Breast epithelium (tissue), 4 donors: ENCODE measurements at regions not wholly inside any gene's neighbourhood (a gene's known extent, or its start where the extent isn't known, plus 50 kb on each side); places are given as distances from the start of the nearest gene placed in this dataset.

ENCODE experiments used
- DNase-seq, 2 donors: peaks; one replicate each; pipeline ENCODE4 v3.0.0-alpha.2; 2019; ENCODE audit warnings: low spot score in 2 of 2
- H3K27ac ChIP-seq, 2 donors: fragments of 200-600 bp; sonication (generic) in 1 of 2; one replicate each; pipeline ENCODE4 v1.5.1; 2016 to 2019; ENCODE audit warnings: mild to moderate bottlenecking in 1 of 2
- H3K27me3 ChIP-seq, 2 donors: fragments of 200-600 bp; sonication (generic) in 1 of 2; one replicate each; pipeline versions ENCODE4 v1.5.1 to v1.6.0; 2017 to 2019; ENCODE audit warnings: control low read depth in 1 of 2, mild to moderate bottlenecking in 1 of 2
- H3K36me3 ChIP-seq: fragments of 200-600 bp; one replicate; pipeline ENCODE4 v1.5.1; 2019
- H3K4me1 ChIP-seq, 2 donors: fragments of 200-600 bp; sonication (generic); one replicate each; pipeline ENCODE4 v1.5.1; 2016 to 2019; ENCODE audit warnings: control low read depth in 1 of 2
- H3K4me3 ChIP-seq, 3 donors: fragments of 200-600 bp; sonication (generic); 1 replicate in 2 of 3; 2 replicates in 1 of 3; pipeline ENCODE4 v1.5.1; 2016 to 2019; ENCODE audit warnings: mild to moderate bottlenecking in 3 of 3, moderate library complexity in 2 of 3
- H3K9me3 ChIP-seq, 2 donors: fragments of 200-600 bp; sonication (generic) in 1 of 2; one replicate each; pipeline ENCODE4 v1.5.1; 2016 to 2019; ENCODE audit warnings: control low read depth in 1 of 2
- POLR2A ChIP-seq: fragments of 450-650 bp; IDR thresholded peaks from one replicate; pipeline ENCODE4 v1.6.1; 2016; ENCODE audit warnings: antibody characterized with exemption, mild to moderate bottlenecking, moderate library complexity
- POLR2AphosphoS5 ChIP-seq, 3 donors: sonication (generic); formaldehyde crosslinking; IDR thresholded peaks; one replicate each; pipeline ENCODE4 v1.6.1; 2017; ENCODE audit warnings: antibody characterized with exemption in 3 of 3
- intact Hi-C: fragments of 100-400 bp; cut with DNase I; formaldehyde crosslinking; loops from one replicate; pipeline ENCODE4 v1.15.1; 2023; ENCODE audit warnings: low total_unique reads
- TF ChIP-seq, protein P1 (sequence below), 3 donors: fragments of 450-650 bp; IDR thresholded peaks; one replicate each; pipeline ENCODE4 v1.5.1; 2016 to 2017; ENCODE audit warnings: antibody characterized with exemption in 3 of 3, mild to moderate bottlenecking in 3 of 3, moderate library complexity in 3 of 3

DNA sequence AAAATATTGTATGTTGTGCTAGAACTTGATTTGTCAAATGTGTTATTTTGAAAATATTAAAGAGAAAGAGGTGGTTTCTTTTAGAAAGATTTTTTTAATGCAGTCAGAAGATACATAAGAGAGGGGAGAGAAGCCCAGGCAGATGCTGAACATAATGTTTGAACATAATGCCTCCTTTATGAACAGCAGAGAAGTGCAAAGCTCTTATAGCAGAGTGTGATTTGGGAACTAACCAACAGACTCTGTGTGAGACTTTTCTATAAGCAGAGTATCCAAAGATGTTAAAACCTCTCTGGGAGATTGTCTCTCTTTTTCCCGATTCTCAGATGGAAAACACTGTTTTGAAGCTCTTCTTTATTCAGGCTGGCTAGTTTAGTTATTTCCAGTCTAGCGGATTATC, 1274.1 kb upstream of the SPRY2 start:
- Histone ChIP-seq H3K27ac (no peak overlapping the region), H3K27me3 (no peaks in the 10 kb centered on the region), H3K9me3 (no peaks in the 10 kb centered on the region), H3K36me3 (no peaks in the 10 kb centered on the region), H3K4me1 (no peaks in the 10 kb centered on the region), H3K4me3 (no peak overlapping the region)
- intact Hi-C loops: no loop called here
- no peak for DNase-seq
- TF ChIP-seq POLR2AphosphoS5 (IDR thresholded peaks at IDR 0.05) (no peak), POLR2A (no peak)
- TF ChIP-seq, protein P1, sequence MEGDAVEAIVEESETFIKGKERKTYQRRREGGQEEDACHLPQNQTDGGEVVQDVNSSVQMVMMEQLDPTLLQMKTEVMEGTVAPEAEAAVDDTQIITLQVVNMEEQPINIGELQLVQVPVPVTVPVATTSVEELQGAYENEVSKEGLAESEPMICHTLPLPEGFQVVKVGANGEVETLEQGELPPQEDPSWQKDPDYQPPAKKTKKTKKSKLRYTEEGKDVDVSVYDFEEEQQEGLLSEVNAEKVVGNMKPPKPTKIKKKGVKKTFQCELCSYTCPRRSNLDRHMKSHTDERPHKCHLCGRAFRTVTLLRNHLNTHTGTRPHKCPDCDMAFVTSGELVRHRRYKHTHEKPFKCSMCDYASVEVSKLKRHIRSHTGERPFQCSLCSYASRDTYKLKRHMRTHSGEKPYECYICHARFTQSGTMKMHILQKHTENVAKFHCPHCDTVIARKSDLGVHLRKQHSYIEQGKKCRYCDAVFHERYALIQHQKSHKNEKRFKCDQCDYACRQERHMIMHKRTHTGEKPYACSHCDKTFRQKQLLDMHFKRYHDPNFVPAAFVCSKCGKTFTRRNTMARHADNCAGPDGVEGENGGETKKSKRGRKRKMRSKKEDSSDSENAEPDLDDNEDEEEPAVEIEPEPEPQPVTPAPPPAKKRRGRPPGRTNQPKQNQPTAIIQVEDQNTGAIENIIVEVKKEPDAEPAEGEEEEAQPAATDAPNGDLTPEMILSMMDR (IDR thresholded peaks at IDR 0.05): no peak

DNA sequence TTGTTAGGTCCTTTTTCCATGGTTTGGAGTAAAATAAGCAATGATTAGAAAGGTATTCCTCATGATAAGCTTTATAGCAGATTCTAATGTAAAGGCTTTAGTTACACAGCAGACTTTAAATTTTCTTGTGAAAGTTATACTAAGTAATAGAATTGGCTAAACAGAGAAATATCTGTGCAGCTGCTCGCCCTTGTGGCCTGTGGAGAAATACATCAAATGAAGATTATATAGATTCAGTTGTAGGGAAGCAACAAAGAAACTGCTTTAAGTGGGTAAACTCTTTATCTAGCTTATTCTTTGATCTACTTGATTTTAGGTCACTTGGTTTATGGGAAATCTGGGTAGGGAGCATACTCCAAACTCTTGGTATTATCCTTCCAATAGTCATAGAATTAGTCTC, 1269.7 kb upstream of the SPRY2 start:
- Histone ChIP-seq H3K4me1 (no peaks in the 10 kb centered on the region), H3K27ac (no peak overlapping the region), H3K4me3 (no peak overlapping the region), H3K36me3 (no peaks in the 10 kb centered on the region), H3K27me3 (no peaks in the 10 kb centered on the region), H3K9me3 (no peaks in the 10 kb centered on the region)
- no peak for DNase-seq
- intact Hi-C loops: no loop called here
- TF ChIP-seq, protein P1 (IDR thresholded peaks at IDR 0.05): no peak
- TF ChIP-seq POLR2A (no peak), POLR2AphosphoS5 (IDR thresholded peaks at IDR 0.05) (no peak)

DNA sequence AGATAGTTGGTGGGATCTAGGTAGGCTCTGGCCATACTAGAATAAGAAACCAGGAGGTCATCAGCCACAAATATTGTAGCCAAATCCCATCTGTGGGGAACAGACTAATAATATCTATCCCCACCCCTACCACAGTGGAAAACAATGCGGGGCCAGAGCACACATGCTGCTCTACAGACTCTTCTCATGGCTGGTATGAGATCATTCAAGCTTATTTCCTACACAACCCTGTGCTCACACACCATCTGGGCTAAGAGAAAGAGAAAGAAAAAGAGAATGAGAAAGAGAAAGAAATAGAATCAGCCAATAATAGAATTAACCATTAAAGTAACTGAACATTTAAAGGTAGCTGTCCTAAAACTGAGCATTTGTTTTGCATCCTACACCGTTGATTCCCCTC, 1268.4 kb upstream of the SPRY2 start:
- Histone ChIP-seq H3K9me3 (no peaks in the 10 kb centered on the region), H3K27me3 (no peaks in the 10 kb centered on the region), H3K4me1 (no peaks in the 10 kb centered on the region), H3K27ac (no peak overlapping the region), H3K4me3 (no peak overlapping the region), H3K36me3 (no peaks in the 10 kb centered on the region)
- intact Hi-C loops: no loop called here
- TF ChIP-seq POLR2AphosphoS5 (IDR thresholded peaks at IDR 0.05) (no peak), POLR2A (no peak)
- TF ChIP-seq, protein P1 (IDR thresholded peaks at IDR 0.05): no peak
- no peak for DNase-seq

DNA sequence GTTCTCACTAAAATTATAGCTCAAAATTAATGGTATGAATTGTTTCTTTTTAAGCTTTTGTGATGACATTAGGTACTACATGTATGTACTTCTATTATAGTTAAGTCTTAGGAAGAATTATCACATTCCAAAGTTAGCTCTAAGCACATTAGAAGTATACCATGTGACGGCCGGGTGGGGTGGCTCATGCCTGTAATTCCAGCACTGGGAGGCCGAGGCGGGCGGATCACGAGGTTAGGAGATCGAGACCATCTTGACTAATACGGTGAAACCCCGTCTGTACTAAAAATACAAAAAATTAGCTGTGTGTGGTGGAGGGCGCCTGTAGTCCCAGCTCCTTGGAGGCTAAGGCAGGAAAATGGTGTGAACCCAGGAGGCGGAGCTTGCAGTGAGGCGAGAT, 1265.1 kb upstream of the SPRY2 start:
- no peaks in the 10 kb centered on the region for H3K4me1 ChIP-seq
- no peak for TF ChIP-seq POLR2AphosphoS5 (IDR thresholded peaks at IDR 0.05)
- TF ChIP-seq, protein P1 (IDR thresholded peaks at IDR 0.05): no peak
- TF ChIP-seq POLR2A: no peak
- intact Hi-C loops: no loop called here
- no peaks in the 10 kb centered on the region for H3K36me3 ChIP-seq
- no peak for DNase-seq
- H3K27ac ChIP-seq: no peak overlapping the region
- no peaks in the 10 kb centered on the region for H3K27me3 ChIP-seq
- H3K9me3 ChIP-seq: no peaks in the 10 kb centered on the region
- no peak overlapping the region for H3K4me3 ChIP-seq

- H3K27ac ChIP-seq: no peak overlapping the region
- DNase-seq: no peak
- H3K9me3 ChIP-seq: no peaks in the 10 kb centered on the region
- no peak overlapping the region for H3K4me3 ChIP-seq
- TF ChIP-seq POLR2A (no peak), POLR2AphosphoS5 (IDR thresholded peaks at IDR 0.05) (no peak)
- TF ChIP-seq, protein P1 (IDR thresholded peaks at IDR 0.05): no peak
- no peaks in the 10 kb centered on the region for H3K4me1 ChIP-seq
- H3K36me3 ChIP-seq: no peaks in the 10 kb centered on the region
- H3K27me3 ChIP-seq: no peaks in the 10 kb centered on the region
- intact Hi-C loops: no loop called here
Measured at GRCh38 chr13:81602241-81602640, 1261.3 kb upstream of the SPRY2 start.
